HG03378 (cell line): ENCODE measurements at regions not wholly inside any gene's neighbourhood (a gene's known extent, or its start where the extent isn't known, plus 50 kb on each side); places are given as distances from the start of the nearest gene placed in this dataset.
A peak's percentile ranks its signal among the peaks of the same experiment; 100 is the strongest.

Experiments
- ATAC-seq: cut with Tn5 transposase; IDR thresholded peaks from one replicate; pipeline ENCODE4 v1.9.1; 2021; ENCODE audit warnings: mild to moderate bottlenecking, moderate library complexity; ENCODE audit not compliant: unreplicated experiment

GRCh38 chr4:26020083-26020668 lies 106.2 kb downstream of the SMIM20 start:
- ATAC-seq: no peak

GRCh38 chr4:26020881-26021280 lies 106.9 kb downstream of the SMIM20 start:
- no peak for ATAC-seq

GRCh38 chr4:26021417-26022345 lies 107.7 kb downstream of the SMIM20 start:
- ATAC-seq: no peak

- no peak for ATAC-seq
Observed at GRCh38 chr4:26022346-26023202, 108.6 kb downstream of the SMIM20 start.

GRCh38 chr4:26023203-26023972 lies 109.4 kb downstream of the SMIM20 start:
- no peak for ATAC-seq

- no peak for ATAC-seq
Observed at GRCh38 chr4:26024079-26024478, 110.1 kb downstream of the SMIM20 start.

- no peak for ATAC-seq
Observed at GRCh38 chr4:26028133-26028792, 114.2 kb downstream of the SMIM20 start.

GRCh38 chr4:26028793-26029567 lies 115.0 kb downstream of the SMIM20 start:
- ATAC-seq: peak; percentile 84

GRCh38 chr4:26029568-26030131 lies 115.6 kb downstream of the SMIM20 start:
- no peak for ATAC-seq

- ATAC-seq: no peak
Observed at GRCh38 chr4:26030260-26030667, 116.2 kb downstream of the SMIM20 start.

GRCh38 chr4:26030780-26031179 lies 116.8 kb downstream of the SMIM20 start:
- ATAC-seq: no peak

- no peak for ATAC-seq
Observed at GRCh38 chr4:26031704-26032103, 117.7 kb downstream of the SMIM20 start.

- no peak for ATAC-seq
Observed at GRCh38 chr4:26032142-26032541, 118.1 kb downstream of the SMIM20 start.

GRCh38 chr4:26032630-26033317 lies 118.8 kb downstream of the SMIM20 start:
- no peak for ATAC-seq

- no peak for ATAC-seq
Observed at GRCh38 chr4:26033389-26033788, 119.4 kb downstream of the SMIM20 start.

GRCh38 chr4:26034849-26035248 lies 120.8 kb downstream of the SMIM20 start:
- ATAC-seq: no peak

- ATAC-seq: no peak
Observed at GRCh38 chr4:26035921-26036320, 121.9 kb downstream of the SMIM20 start.

GRCh38 chr4:26039639-26040359 lies 125.8 kb downstream of the SMIM20 start:
- no peak for ATAC-seq
